Upper lobe of left lung (tissue), 4 donors: ENCODE measurements at regions not wholly inside any gene's neighbourhood (a gene's known extent, or its start where the extent isn't known, plus 50 kb on each side); places are given as distances from the start of the nearest gene placed in this dataset.

Experiments used
- POLR2A ChIP-seq, 4 donors: fragments of 450-650 bp; IDR thresholded peaks; one replicate each; pipeline ENCODE4 v1.5.1; 2016 to 2017; ENCODE audit warnings: antibody characterized with exemption in 4 of 4, mild to moderate bottlenecking in 2 of 4
- TF ChIP-seq, protein P1 (sequence below), 6 experiments: fragments of 450-650 bp in 4 of 6; fragments of 200-600 bp in 2 of 6; sonication (generic) in 2 of 6; IDR thresholded peaks; one replicate each; pipeline ENCODE4 v1.5.1; 2016 to 2019; ENCODE audit warnings: antibody characterized with exemption in 6 of 6

DNA sequence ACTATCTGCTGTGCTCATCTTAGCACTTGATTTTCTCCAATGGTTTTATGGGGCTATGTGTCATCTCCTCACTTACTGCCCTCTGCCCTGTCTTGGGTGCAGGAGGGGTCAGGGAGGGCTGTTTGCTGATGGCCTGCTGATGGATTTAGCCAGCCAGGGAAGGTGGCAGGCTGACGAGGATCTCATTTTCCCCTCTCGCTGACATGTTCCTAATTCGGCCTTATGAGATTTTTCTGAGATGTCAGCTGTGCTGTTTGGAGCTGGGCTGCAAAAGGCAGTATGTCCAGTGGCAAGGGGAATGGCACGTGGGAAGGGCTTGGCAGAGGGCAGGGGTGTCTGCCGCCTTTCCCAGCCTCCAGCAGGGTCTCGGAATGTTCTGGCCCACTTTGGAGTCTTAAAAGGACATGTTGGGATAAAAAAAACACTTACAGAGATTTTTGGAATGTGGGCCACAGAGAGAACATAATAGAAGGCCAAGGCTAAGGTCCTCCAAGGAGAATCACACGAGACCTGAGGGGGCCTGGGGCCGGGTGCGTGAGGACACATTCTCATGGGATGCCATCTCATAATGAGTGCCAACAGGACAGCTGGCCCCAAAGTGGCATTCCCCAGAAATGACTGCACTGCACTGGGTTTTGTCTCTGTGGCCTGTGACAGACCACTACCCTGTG is 303.8 kb downstream of the TLE3 start:
- TF ChIP-seq, protein P1, sequence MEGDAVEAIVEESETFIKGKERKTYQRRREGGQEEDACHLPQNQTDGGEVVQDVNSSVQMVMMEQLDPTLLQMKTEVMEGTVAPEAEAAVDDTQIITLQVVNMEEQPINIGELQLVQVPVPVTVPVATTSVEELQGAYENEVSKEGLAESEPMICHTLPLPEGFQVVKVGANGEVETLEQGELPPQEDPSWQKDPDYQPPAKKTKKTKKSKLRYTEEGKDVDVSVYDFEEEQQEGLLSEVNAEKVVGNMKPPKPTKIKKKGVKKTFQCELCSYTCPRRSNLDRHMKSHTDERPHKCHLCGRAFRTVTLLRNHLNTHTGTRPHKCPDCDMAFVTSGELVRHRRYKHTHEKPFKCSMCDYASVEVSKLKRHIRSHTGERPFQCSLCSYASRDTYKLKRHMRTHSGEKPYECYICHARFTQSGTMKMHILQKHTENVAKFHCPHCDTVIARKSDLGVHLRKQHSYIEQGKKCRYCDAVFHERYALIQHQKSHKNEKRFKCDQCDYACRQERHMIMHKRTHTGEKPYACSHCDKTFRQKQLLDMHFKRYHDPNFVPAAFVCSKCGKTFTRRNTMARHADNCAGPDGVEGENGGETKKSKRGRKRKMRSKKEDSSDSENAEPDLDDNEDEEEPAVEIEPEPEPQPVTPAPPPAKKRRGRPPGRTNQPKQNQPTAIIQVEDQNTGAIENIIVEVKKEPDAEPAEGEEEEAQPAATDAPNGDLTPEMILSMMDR (IDR thresholded peaks at IDR 0.05): no peak
- no peak for TF ChIP-seq POLR2A (IDR thresholded peaks at IDR 0.05)
